Lower lobe of right lung (tissue), 2 donors: ENCODE measurements at regions not wholly inside any gene's neighbourhood (a gene's known extent, or its start where the extent isn't known, plus 50 kb on each side); places are given as distances from the start of the nearest gene placed in this dataset.

Source experiments
- ATAC-seq, 2 donors: fragments of 200-7000 bp; cut with Tn5 transposase; one replicate each; pipeline ENCODE4 v1.9.1; 2020 to 2022; ENCODE audit warnings: mild to moderate bottlenecking in 2 of 2, moderate library complexity in 2 of 2
- DNase-seq: peaks from one replicate; pipeline ENCODE4 v3.0.0-alpha.2; 2020
- H3K27ac ChIP-seq: fragments of 200-600 bp; one replicate; pipeline ENCODE4 v1.8.0; 2022
- H3K27me3 ChIP-seq: fragments of 200-600 bp; one replicate; pipeline ENCODE4 v1.8.0; 2022; ENCODE audit warnings: low read depth
- H3K36me3 ChIP-seq: fragments of 200-600 bp; one replicate; pipeline ENCODE4 v1.8.0; 2022; ENCODE audit warnings: mild to moderate bottlenecking
- H3K4me1 ChIP-seq: fragments of 200-600 bp; one replicate; pipeline ENCODE4 v1.8.0; 2022
- H3K4me3 ChIP-seq: fragments of 200-600 bp; one replicate; pipeline ENCODE4 v1.8.0; 2022; ENCODE audit warnings: mild to moderate bottlenecking
- H3K9me3 ChIP-seq: fragments of 200-600 bp; one replicate; pipeline ENCODE4 v1.8.0; 2022
- CTCF ChIP-seq: fragments of 200-600 bp; IDR thresholded peaks from one replicate; pipeline ENCODE4 v1.8.0; 2022; ENCODE audit warnings: antibody characterized with exemption, mild to moderate bottlenecking
- intact Hi-C: fragments of 100-400 bp; cut with DNase I; formaldehyde crosslinking; loops from one replicate; pipeline ENCODE4 v1.11.0; 2022
- donor health status: DM: no; HTN: yes; CAD: no; lungs with severe emphysema.

GRCh38 chr3:36025232-36025631 lies 355.1 kb upstream of the STAC start:
- no peak for ATAC-seq
- Histone ChIP-seq H3K27me3 (no peaks in the 10 kb centered on the region), H3K9me3 (no peaks in the 10 kb centered on the region), H3K27ac (no peak overlapping the region), H3K36me3 (no peaks in the 10 kb centered on the region), H3K4me1 (no peaks in the 10 kb centered on the region), H3K4me3 (no peak overlapping the region)
- intact Hi-C loops, result no loop called here
- DNase-seq, result no peak
- no peak for TF ChIP-seq CTCF

GRCh38 chr3:36032180-36033047 lies 347.9 kb upstream of the STAC start:
- Histone ChIP-seq H3K27ac (no peak overlapping the region), H3K4me1 (no peaks in the 10 kb centered on the region), H3K9me3 (peaks cover 24% of the 10 kb centered on the region), H3K36me3 (no peaks in the 10 kb centered on the region), H3K4me3 (no peak overlapping the region), H3K27me3 (no peaks in the 10 kb centered on the region)
- ATAC-seq (no peak), DNase-seq (no peak)
- TF ChIP-seq CTCF, result no peak
- intact Hi-C loops, result no loop called here

- DNase-seq (no peak), ATAC-seq (no peak)
- Histone ChIP-seq H3K9me3 (no peaks in the 10 kb centered on the region), H3K27ac (no peak overlapping the region), H3K36me3 (no peaks in the 10 kb centered on the region), H3K27me3 (no peaks in the 10 kb centered on the region), H3K4me1 (no peaks in the 10 kb centered on the region), H3K4me3 (no peak overlapping the region)
- intact Hi-C loops, result no loop called here
- TF ChIP-seq CTCF, result no peak
These were observed 321.8 kb upstream of the STAC start for GRCh38 chr3:36058404-36059030.

GRCh38 chr3:36060950-36061349 lies 319.4 kb upstream of the STAC start:
- intact Hi-C loops, result no loop called here
- H3K36me3 ChIP-seq, result no peaks in the 10 kb centered on the region
- H3K27ac ChIP-seq, result no peak overlapping the region
- DNase-seq (no peak), ATAC-seq (no peak)
- H3K9me3 ChIP-seq, result no peaks in the 10 kb centered on the region
- H3K4me3 ChIP-seq, result no peak overlapping the region
- no peak for TF ChIP-seq CTCF
- no peaks in the 10 kb centered on the region for H3K4me1 ChIP-seq
- H3K27me3 ChIP-seq, result no peaks in the 10 kb centered on the region

- Histone ChIP-seq H3K9me3 (no peaks in the 10 kb centered on the region), H3K4me1 (no peaks in the 10 kb centered on the region), H3K27me3 (no peaks in the 10 kb centered on the region), H3K36me3 (no peaks in the 10 kb centered on the region), H3K27ac (no peak overlapping the region), H3K4me3 (no peak overlapping the region)
- ATAC-seq, result no peak
- no peak for TF ChIP-seq CTCF
- intact Hi-C loops, result no loop called here
- no peak for DNase-seq
These were observed 316.3 kb upstream of the STAC start for GRCh38 chr3:36063992-36064391.
